ENCODE measurements at regions not wholly inside any gene's neighbourhood (a gene's known extent, or its start where the extent isn't known, plus 50 kb on each side); places are given as distances from the start of the nearest gene placed in this dataset.

- Histone ChIP-seq H3K4me1 (ENCODE audit: control insufficient read depth in 4 of 4, insufficient read depth in 4 of 4, low read length in 3 of 4) (no peaks in the 10 kb centered on the region), H3K9me3 (ENCODE audit: control insufficient read depth in 4 of 4, low read length in 3 of 4) (no peaks in the 10 kb centered on the region), H3K9ac (ENCODE audit: low read depth in 1 of 2, low read length in 2 of 2) (no peak overlapping the region), H3K27me3 (ENCODE audit: control insufficient read depth in 4 of 4, insufficient read depth in 4 of 4, low read length in 3 of 4) (peaks cover 0 to 4% (median 1%) of the 10 kb centered on the region in 4 donors), H3K36me3 (ENCODE audit: control insufficient read depth in 4 of 4, insufficient read depth in 3 of 4, low read depth in 1 of 4, low read length in 3 of 4) (no peaks in the 10 kb centered on the region), H3K4me3 (ENCODE audit: low read depth in 1 of 3, low read length in 3 of 3) (no peak overlapping the region), H3K27ac (ENCODE audit: low read depth in 1 of 2, low read length in 2 of 2) (no peak overlapping the region)
- TF ChIP-seq HNF4A (conservative IDR thresholded peaks at IDR 0.05) (no peak), FOXA1 (IDR thresholded peaks at IDR 0.05) (no peak), RXRA (IDR thresholded peaks at IDR 0.05) (no peak), GABPA (IDR thresholded peaks at IDR 0.05 in 1 of 2, conservative IDR thresholded peaks at IDR 0.05 in 1 of 2) (no peak), REST (IDR thresholded peaks at IDR 0.05) (no peak), YY1 (IDR thresholded peaks at IDR 0.05) (no peak), RAD21 (IDR thresholded peaks at IDR 0.05) (no peak), ZBTB33 (IDR thresholded peaks at IDR 0.05) (no peak), FOXA2 (IDR thresholded peaks at IDR 0.05) (no peak), TAF1 (conservative IDR thresholded peaks at IDR 0.05) (no peak), NR2F2 (IDR thresholded peaks at IDR 0.05) (no peak), JUND (IDR thresholded peaks at IDR 0.05) (no peak), EGR1 (IDR thresholded peaks at IDR 0.05; ENCODE audit: low read depth in 2 of 2) (no peak), CTCF (IDR thresholded peaks at IDR 0.05; ENCODE audit: low read depth, low read length, missing input control) (no peak), SP1 (IDR thresholded peaks at IDR 0.05) (no peak), HNF4G (IDR thresholded peaks at IDR 0.05) (no peak), MAX (IDR thresholded peaks at IDR 0.05) (no peak), ATF3 (IDR thresholded peaks at IDR 0.05) (no peak)
- 41% methylated on average over 5 of the region's 5 CpGs for WGBS
- DNase-seq (ENCODE audit: low spot score), result no peak
Observed at GRCh38 chr15:68488290-68488689, 56.3 kb upstream of the ITGA11 start.
